GM12878 (cell line): ENCODE measurements at regions not wholly inside any gene's neighbourhood (a gene's known extent, or its start where the extent isn't known, plus 50 kb on each side); places are given as distances from the start of the nearest gene placed in this dataset.

Experiments used
- ATAC-seq: fragments of 200-7000 bp; cut with Tn5 transposase; 3 replicates; pipeline ENCODE4 v1.9.1; 2020; ENCODE audit warnings: mild to moderate bottlenecking, moderate library complexity
- BruUV-seq: library from RNA; stranded (reverse); fragments of 400-500 nt; replicated peaks from 2 replicates; lab custom pipeline; 2021; lab: Mats Ljungman, UMichigan
- CTCF ChIA-PET: fragments of 300-600 bp; sonication (Branson Sonifier 250); formaldehyde crosslinking; extraction: SDS; loops from one replicate; lab custom pipeline; 2021; ENCODE audit warnings: inconsistent platforms; lab: Yijun Ruan, JAX
- POLR2A ChIA-PET: fragments of 350-600 bp; formaldehyde crosslinking; extraction: SDS; loops from one replicate; lab custom pipeline; 2021; ENCODE audit warnings: inconsistent platforms; lab: Charles Lee
- RAD21 ChIA-PET: fragments of 300-600 bp; sonication (Branson Sonifier 250); formaldehyde crosslinking; loops from one replicate; lab custom pipeline; 2023; ENCODE audit warnings: antibody characterized with exemption; ENCODE audit not compliant: unreplicated experiment; lab: Charles Lee
- SMC1A ChIA-PET: fragments of 300-600 bp; sonication (Branson Sonifier 250); formaldehyde crosslinking; loops from one replicate; lab custom pipeline; 2023; ENCODE audit not compliant: unreplicated experiment, uncharacterized antibody; lab: Charles Lee
- DNase-seq: peaks from one replicate; pipeline ENCODE4 v3.0.0-alpha.2; 2011; ENCODE audit warnings: low read depth, low spot score
- FAIRE-seq: peaks from 3 replicates; lab custom pipeline; 2011; peaks lifted over from hg19 to GRCh38; lab: Jason Lieb, UNC
- H2AFZ ChIP-seq: 2 replicates; pipeline ENCODE4 v1.6.0; 2011; ENCODE audit warnings: low read depth, low read length, control low read depth; ENCODE audit not compliant: control insufficient read depth
- H3K27ac ChIP-seq: 2 replicates; pipeline ENCODE4 v1.5.1; 2011; ENCODE audit warnings: control low read depth; ENCODE audit not compliant: control insufficient read depth, insufficient read depth
- H3K27me3 ChIP-seq, 2 experiments: replicated peaks in 1 of 2; 2 replicates each; pipeline versions ENCODE4 v1.6.0 to v1.6.1; 2011; ENCODE audit warnings: low read length in 1 of 2; ENCODE audit not compliant: control insufficient read depth in 2 of 2, insufficient read depth in 2 of 2
- H3K36me3 ChIP-seq, 2 experiments: 2 replicates each; pipeline ENCODE4 v1.5.1; 2011; ENCODE audit warnings: low read length in 1 of 2; ENCODE audit not compliant: control insufficient read depth in 2 of 2, insufficient read depth in 2 of 2
- H3K4me1 ChIP-seq: 2 replicates; pipeline ENCODE4 v1.6.1; 2011; ENCODE audit warnings: mild to moderate bottlenecking, low read length, moderate library complexity, mixed read lengths; ENCODE audit not compliant: control insufficient read depth, insufficient read depth
- H3K4me2 ChIP-seq: 2 replicates; pipeline ENCODE4 v1.6.0; 2011; ENCODE audit warnings: control low read depth; ENCODE audit not compliant: control insufficient read depth, insufficient read depth
- H3K4me3 ChIP-seq: fragments of 200-600 bp; sonication (generic); 2 replicates; pipeline ENCODE4 v1.5.1; 2016
- H3K79me2 ChIP-seq: 2 replicates; pipeline ENCODE4 v1.6.0; 2011; ENCODE audit warnings: low read length; ENCODE audit not compliant: control insufficient read depth, insufficient read depth
- H3K9ac ChIP-seq: 2 replicates; pipeline ENCODE4 v1.8.0; 2011; ENCODE audit warnings: low read length, control low read depth, mixed read lengths; ENCODE audit not compliant: control insufficient read depth, insufficient read depth
- H3K9me3 ChIP-seq: replicated peaks from 3 replicates; pipeline ENCODE4 v1.5.1; 2011; ENCODE audit warnings: mild to moderate bottlenecking, low read length; ENCODE audit not compliant: control insufficient read depth, insufficient read depth
- H4K20me1 ChIP-seq: 2 replicates; pipeline ENCODE4 v1.6.0; 2011; ENCODE audit not compliant: control insufficient read depth, insufficient read depth
- BMI1 ChIP-seq: fragments of 450-650 bp; IDR thresholded peaks from 2 replicates; pipeline ENCODE4 v1.6.1; 2016; ENCODE audit warnings: mild to moderate bottlenecking, moderate library complexity, borderline replicate concordance
- CHD2 ChIP-seq: IDR thresholded peaks from 2 replicates; pipeline ENCODE4 v1.6.1; 2011; ENCODE audit warnings: low read depth, low read length, improper control_type of control experiment, borderline replicate concordance
- FOXK2 ChIP-seq: fragments of 450-650 bp; IDR thresholded peaks from 2 replicates; pipeline ENCODE4 v1.6.1; 2017; ENCODE audit warnings: mild to moderate bottlenecking, moderate library complexity
- FOXM1 ChIP-seq: IDR thresholded peaks from 2 replicates; pipeline ENCODE4 v1.6.1; 2012; ENCODE audit warnings: low read depth, mild to moderate bottlenecking, inconsistent platforms, low read length, moderate library complexity
- IKZF1 ChIP-seq: fragments of 450-650 bp; conservative IDR thresholded peaks from 2 replicates; pipeline ENCODE4 v1.6.1; 2017; ENCODE audit warnings: antibody characterized with exemption, mild to moderate bottlenecking
- KAT2A ChIP-seq: conservative IDR thresholded peaks from 2 replicates; pipeline ENCODE4 v1.6.1; 2011; ENCODE audit warnings: low read depth, low read length; ENCODE audit not compliant: control insufficient read depth
- KDM1A ChIP-seq: fragments of 200-600 bp; sonication (generic); IDR thresholded peaks from 2 replicates; pipeline ENCODE4 v1.6.1; 2016; ENCODE audit warnings: borderline replicate concordance
- MEF2A ChIP-seq: IDR thresholded peaks from 2 replicates; pipeline ENCODE4 v1.6.1; 2011; ENCODE audit warnings: low read depth, mild to moderate bottlenecking, low read length, moderate library complexity; ENCODE audit not compliant: insufficient read depth
- POLR2A ChIP-seq: IDR thresholded peaks from 2 replicates; pipeline ENCODE4 v1.6.1; 2011; ENCODE audit warnings: low read depth, mild to moderate bottlenecking, low read length
- STAT3 ChIP-seq: IDR thresholded peaks from 2 replicates; pipeline ENCODE4 v1.6.1; 2011; ENCODE audit warnings: low read depth, low read length, improper control_type of control experiment
- WGBS: methylation state at CpG from one replicate; pipeline ENCODE4 v1.1.6; 2016; ENCODE audit warnings: low lambda C conversion rate; ENCODE audit not compliant: insufficient replicate concordance, insufficient coverage; ENCODE audit errors: missing lambda C conversion rate; 5-methylcytosine and 5-hydroxymethylcytosine counted together
- in situ Hi-C: fragments of 300-500 bp; cut with MboI; formaldehyde crosslinking; loops from 9 replicates; pipeline ENCODE4 v1.14.3; 2018; ENCODE audit warnings: mixed read lengths
- intact Hi-C: fragments of 100-400 bp; cut with micrococcal nuclease; formaldehyde crosslinking; loops from one replicate; pipeline ENCODE4 v1.14.2; 2022; ENCODE audit not compliant: unreplicated experiment
- TF ChIP-seq, protein P1 (sequence below): IDR thresholded peaks from 2 replicates; pipeline ENCODE4 v1.6.1; 2012; ENCODE audit warnings: low read depth, low read length, improper control_type of control experiment
- TF ChIP-seq, protein P2 (sequence below): fragments of 450-650 bp; formaldehyde crosslinking; IDR thresholded peaks from 2 replicates; pipeline ENCODE4 v1.5.0; 2022; ENCODE audit warnings: mild to moderate bottlenecking, missing genetic modification characterization
- TF ChIP-seq, protein P3 (sequence below): fragments of 450-650 bp; IDR thresholded peaks from 2 replicates; pipeline ENCODE4 v1.6.1; 2014; ENCODE audit warnings: mild to moderate bottlenecking
- TF ChIP-seq, protein P4 (sequence below): fragments of 450-650 bp; formaldehyde crosslinking; IDR thresholded peaks from 2 replicates; pipeline ENCODE4 v1.4.0; 2020; ENCODE audit warnings: mild to moderate bottlenecking, moderate library complexity

DNA sequence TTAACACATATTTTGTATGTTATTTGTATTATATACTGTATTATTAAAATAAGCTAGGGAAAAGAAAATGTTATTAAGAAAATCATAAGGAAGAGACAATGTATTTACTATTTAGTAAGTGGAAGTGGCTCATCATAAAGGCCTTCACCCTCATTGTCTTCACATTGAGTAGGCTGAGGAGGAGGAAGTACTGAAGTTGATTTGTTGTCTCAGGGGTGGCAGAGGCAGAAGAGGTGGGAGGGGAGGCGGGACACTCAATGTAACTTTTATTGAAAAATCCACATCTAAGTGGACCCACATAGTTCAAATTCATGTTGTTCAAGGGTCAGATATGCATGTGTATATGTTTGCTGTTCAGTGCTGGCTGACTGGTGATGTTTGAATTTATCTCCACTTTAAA, 210.2 kb upstream of the CITED2 start (continued):
- TF ChIP-seq, protein P1, sequence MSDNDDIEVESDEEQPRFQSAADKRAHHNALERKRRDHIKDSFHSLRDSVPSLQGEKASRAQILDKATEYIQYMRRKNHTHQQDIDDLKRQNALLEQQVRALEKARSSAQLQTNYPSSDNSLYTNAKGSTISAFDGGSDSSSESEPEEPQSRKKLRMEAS = no peak
- no peak for TF ChIP-seq FOXM1
- TF ChIP-seq, protein P2, sequence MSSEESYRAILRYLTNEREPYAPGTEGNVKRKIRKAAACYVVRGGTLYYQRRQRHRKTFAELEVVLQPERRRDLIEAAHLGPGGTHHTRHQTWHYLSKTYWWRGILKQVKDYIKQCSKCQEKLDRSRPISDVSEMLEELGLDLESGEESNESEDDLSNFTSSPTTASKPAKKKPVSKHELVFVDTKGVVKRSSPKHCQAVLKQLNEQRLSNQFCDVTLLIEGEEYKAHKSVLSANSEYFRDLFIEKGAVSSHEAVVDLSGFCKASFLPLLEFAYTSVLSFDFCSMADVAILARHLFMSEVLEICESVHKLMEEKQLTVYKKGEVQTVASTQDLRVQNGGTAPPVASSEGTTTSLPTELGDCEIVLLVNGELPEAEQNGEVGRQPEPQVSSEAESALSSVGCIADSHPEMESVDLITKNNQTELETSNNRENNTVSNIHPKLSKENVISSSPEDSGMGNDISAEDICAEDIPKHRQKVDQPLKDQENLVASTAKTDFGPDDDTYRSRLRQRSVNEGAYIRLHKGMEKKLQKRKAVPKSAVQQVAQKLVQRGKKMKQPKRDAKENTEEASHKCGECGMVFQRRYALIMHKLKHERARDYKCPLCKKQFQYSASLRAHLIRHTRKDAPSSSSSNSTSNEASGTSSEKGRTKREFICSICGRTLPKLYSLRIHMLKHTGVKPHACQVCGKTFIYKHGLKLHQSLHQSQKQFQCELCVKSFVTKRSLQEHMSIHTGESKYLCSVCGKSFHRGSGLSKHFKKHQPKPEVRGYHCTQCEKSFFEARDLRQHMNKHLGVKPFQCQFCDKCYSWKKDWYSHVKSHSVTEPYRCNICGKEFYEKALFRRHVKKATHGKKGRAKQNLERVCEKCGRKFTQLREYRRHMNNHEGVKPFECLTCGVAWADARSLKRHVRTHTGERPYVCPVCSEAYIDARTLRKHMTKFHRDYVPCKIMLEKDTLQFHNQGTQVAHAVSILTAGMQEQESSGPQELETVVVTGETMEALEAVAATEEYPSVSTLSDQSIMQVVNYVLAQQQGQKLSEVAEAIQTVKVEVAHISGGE (CRISPR knock-in tag) = no peak

DNA sequence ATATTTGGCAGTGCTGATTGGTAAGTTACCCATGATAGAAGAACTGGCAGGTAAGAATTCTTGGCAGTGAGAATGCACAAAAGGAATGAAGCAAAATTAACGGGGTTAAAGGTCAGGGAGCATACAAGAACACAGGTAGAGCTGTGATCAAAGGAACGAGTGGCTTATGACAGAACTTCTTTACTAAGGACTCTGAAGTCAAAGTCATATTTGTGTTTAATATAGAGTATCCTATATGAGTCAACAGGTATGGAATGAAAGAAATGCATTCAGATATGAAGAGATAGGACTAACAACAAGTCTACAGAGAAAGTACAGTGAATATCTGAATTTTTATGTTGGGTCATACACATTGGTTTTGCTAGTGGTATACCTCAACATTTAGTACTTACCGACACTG, 209.0 kb upstream of the CITED2 start:
- Histone ChIP-seq H3K27me3 (no peaks in the 10 kb centered on the region), H3K36me3 (no peaks in the 10 kb centered on the region), H4K20me1 (no peaks in the 10 kb centered on the region), H3K27ac (no peak overlapping the region), H3K79me2 (no peaks in the 10 kb centered on the region), H3K9me3 (no peaks in the 10 kb centered on the region), H3K9ac (no peak overlapping the region), H2AFZ (no peak overlapping the region), H3K4me3 (no peak overlapping the region), H3K4me2 (no peak overlapping the region), H3K4me1 (peaks cover 5% of the 10 kb centered on the region; the same call in 1 of the 2 replicates)
- ChIA-PET SMC1A (interaction anchor here (1.0 kb wide), 1 partner anchor 11 kb away, joined by 5 read pairs; no protein-coding TSS in a partner anchor), CTCF (no interaction called here), POLR2A (no interaction called here), RAD21 (interaction anchor here (0.5 kb wide), 1 partner anchor 136 kb away, joined by 3 read pairs; no protein-coding TSS in a partner anchor)
- DNase-seq (no peak), FAIRE-seq (no peak), ATAC-seq (no peak)
- in situ Hi-C loops = no loop called here
- BruUV-seq = no TSS peak
- intact Hi-C loops = no loop called here
- WGBS = 46% methylated on average over 3 of the region's 3 CpGs
- TF ChIP-seq KAT2A = no peak
- TF ChIP-seq POLR2A = no peak
- no peak for TF ChIP-seq FOXK2
- TF ChIP-seq CHD2 = no peak
- no peak for TF ChIP-seq STAT3
- no peak for TF ChIP-seq BMI1
- no peak for TF ChIP-seq IKZF1
- TF ChIP-seq, protein P3, sequence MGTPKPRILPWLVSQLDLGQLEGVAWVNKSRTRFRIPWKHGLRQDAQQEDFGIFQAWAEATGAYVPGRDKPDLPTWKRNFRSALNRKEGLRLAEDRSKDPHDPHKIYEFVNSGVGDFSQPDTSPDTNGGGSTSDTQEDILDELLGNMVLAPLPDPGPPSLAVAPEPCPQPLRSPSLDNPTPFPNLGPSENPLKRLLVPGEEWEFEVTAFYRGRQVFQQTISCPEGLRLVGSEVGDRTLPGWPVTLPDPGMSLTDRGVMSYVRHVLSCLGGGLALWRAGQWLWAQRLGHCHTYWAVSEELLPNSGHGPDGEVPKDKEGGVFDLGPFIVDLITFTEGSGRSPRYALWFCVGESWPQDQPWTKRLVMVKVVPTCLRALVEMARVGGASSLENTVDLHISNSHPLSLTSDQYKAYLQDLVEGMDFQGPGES = no peak
- TF ChIP-seq KDM1A = no peak
- TF ChIP-seq MEF2A = no peak
- TF ChIP-seq, protein P4, sequence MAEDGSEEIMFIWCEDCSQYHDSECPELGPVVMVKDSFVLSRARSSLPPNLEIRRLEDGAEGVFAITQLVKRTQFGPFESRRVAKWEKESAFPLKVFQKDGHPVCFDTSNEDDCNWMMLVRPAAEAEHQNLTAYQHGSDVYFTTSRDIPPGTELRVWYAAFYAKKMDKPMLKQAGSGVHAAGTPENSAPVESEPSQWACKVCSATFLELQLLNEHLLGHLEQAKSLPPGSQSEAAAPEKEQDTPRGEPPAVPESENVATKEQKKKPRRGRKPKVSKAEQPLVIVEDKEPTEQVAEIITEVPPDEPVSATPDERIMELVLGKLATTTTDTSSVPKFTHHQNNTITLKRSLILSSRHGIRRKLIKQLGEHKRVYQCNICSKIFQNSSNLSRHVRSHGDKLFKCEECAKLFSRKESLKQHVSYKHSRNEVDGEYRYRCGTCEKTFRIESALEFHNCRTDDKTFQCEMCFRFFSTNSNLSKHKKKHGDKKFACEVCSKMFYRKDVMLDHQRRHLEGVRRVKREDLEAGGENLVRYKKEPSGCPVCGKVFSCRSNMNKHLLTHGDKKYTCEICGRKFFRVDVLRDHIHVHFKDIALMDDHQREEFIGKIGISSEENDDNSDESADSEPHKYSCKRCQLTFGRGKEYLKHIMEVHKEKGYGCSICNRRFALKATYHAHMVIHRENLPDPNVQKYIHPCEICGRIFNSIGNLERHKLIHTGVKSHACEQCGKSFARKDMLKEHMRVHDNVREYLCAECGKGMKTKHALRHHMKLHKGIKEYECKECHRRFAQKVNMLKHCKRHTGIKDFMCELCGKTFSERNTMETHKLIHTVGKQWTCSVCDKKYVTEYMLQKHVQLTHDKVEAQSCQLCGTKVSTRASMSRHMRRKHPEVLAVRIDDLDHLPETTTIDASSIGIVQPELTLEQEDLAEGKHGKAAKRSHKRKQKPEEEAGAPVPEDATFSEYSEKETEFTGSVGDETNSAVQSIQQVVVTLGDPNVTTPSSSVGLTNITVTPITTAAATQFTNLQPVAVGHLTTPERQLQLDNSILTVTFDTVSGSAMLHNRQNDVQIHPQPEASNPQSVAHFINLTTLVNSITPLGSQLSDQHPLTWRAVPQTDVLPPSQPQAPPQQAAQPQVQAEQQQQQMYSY (CRISPR knock-in tag) = no peak
